Thymus (tissue), 11 donors: ENCODE measurements at regions not wholly inside any gene's neighbourhood (a gene's known extent, or its start where the extent isn't known, plus 50 kb on each side); places are given as distances from the start of the nearest gene placed in this dataset.

Experiments used
- DNase-seq, 9 donors: peaks; one replicate each; pipeline ENCODE4 v3.0.0-alpha.2; 2013; ENCODE audit warnings: low spot score in 9 of 9, low read depth in 6 of 9, missing footprints in 1 of 9
- H3K27ac ChIP-seq, 2 donors: one replicate each; pipeline ENCODE4 v1.5.1; 2013; ENCODE audit warnings: control low read depth in 1 of 2, low read depth in 1 of 2, low read length in 1 of 2, mild to moderate bottlenecking in 1 of 2, moderate library complexity in 1 of 2
- H3K27me3 ChIP-seq, 2 donors: one replicate each; pipeline ENCODE4 v1.5.1; 2013; ENCODE audit warnings: low read length in 1 of 2; ENCODE audit not compliant: control insufficient read depth in 2 of 2, insufficient read depth in 1 of 2
- H3K36me3 ChIP-seq, 2 donors: one replicate each; pipeline ENCODE4 v1.5.1; 2013; ENCODE audit warnings: low read length in 1 of 2, mild to moderate bottlenecking in 1 of 2, moderate library complexity in 1 of 2; ENCODE audit not compliant: control insufficient read depth in 2 of 2, insufficient read depth in 2 of 2
- H3K4me1 ChIP-seq, 2 donors: one replicate each; pipeline ENCODE4 v1.5.1; 2013; ENCODE audit warnings: low read length in 2 of 2; ENCODE audit not compliant: control insufficient read depth in 2 of 2, insufficient read depth in 2 of 2
- H3K4me3 ChIP-seq, 2 donors: one replicate each; pipeline ENCODE4 v1.5.1; 2013; ENCODE audit warnings: low read length in 2 of 2, control low read depth in 1 of 2, mild to moderate bottlenecking in 1 of 2
- H3K9me3 ChIP-seq, 2 donors: one replicate each; pipeline ENCODE4 v1.5.1; 2013; ENCODE audit warnings: low read length in 1 of 2, mild to moderate bottlenecking in 1 of 2; ENCODE audit not compliant: control insufficient read depth in 2 of 2, insufficient read depth in 1 of 2
- WGBS: extraction: QIAGEN DNeasy Blood & Tissue Kit; methylation state at CpG from one replicate; pipeline ENCODE4 v1.1.7; 2013; 5-methylcytosine and 5-hydroxymethylcytosine counted together
- donor health status: healthy.

DNA sequence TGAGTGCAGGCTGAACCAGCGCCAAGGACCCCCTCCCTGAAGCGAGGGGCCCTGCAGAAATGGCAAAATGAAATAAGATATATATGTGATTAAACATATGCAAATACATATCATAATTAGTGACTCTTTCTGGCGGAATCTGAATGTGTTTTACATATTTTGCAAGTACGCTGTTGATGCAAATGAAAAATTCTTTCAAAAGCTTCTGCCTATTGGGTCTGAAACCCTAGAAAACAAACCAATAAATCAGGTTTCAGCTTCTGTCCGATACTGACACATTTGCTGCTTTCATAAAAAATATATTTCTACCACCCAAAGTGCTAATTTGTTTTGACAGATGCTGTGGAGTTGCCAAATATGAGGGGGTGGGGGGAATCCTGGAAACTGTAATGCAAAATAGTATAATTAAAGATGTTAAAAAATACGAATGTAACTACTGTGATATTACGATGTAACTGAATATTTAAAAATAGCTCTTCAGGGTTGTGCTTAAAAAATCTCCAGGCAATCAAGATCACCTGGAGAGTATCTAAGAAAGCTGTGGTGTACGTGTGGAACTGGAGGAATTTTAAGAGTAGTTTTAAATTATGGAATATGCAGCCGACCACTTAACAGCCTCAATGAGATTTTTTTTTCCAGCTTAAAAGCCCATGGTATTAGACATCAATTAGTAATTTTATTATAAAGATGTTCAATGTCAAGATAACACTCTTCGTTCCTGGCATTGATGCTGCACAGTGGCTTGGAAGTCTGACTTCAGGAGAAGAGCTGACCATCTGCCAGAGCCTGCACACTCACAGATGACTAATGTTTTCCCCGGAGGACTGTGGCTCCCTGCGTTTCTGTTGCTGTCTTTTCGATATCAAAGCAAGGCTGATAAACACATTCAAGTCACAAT, 122.2 kb upstream of the RCN1 start:
- no peaks in the 10 kb centered on the region for H3K36me3 ChIP-seq
- H3K4me1 ChIP-seq = no peaks in the 10 kb centered on the region
- no peaks in the 10 kb centered on the region for H3K9me3 ChIP-seq
- no peak overlapping the region for H3K4me3 ChIP-seq
- no peaks in the 10 kb centered on the region for H3K27me3 ChIP-seq
- WGBS = 92% methylated on average over 13 of the region's 13 CpGs
- H3K27ac ChIP-seq = no peak overlapping the region
- no peak for DNase-seq

DNA sequence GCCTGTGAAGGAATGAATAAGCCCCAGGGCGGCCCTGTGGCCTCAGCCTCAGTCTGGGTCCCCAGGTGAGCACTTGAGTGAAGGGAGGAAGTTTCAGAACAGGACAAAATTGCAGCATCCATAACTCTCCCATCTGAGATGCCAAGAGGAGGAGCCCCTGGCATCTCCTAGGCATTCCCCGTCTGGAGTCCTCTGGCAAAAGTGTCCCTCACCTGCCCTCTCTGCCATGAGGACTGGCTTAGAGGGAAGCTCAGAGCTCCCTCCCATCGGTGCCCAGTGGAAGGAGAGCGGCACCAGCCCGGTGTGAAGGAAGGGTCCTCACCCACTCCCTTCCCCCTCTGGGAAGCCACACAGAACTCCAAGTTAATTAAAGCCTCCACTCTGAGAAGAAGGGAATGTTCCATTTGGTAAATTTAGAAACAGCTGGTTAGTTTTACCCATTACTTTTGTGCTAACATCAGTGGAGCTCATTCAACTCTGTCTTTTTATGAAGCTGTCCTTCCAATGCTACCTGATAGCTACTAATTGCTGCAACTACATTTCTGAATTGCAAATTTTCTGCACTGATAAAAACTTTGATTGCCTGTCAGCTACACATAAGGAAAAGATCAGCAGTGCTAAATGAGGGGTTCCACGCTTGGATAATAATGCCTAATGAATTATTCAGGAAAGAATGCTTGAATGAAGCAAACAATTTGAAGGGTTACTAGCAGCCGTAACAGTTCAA, 123.3 kb upstream of the RCN1 start:
- H3K4me1 ChIP-seq = no peaks in the 10 kb centered on the region
- 91% methylated on average over 7 of the region's 7 CpGs for WGBS
- no peak overlapping the region for H3K4me3 ChIP-seq
- H3K36me3 ChIP-seq = no peaks in the 10 kb centered on the region
- no peaks in the 10 kb centered on the region for H3K27me3 ChIP-seq
- no peaks in the 10 kb centered on the region for H3K9me3 ChIP-seq
- no peak for DNase-seq
- H3K27ac ChIP-seq = no peak overlapping the region

DNA sequence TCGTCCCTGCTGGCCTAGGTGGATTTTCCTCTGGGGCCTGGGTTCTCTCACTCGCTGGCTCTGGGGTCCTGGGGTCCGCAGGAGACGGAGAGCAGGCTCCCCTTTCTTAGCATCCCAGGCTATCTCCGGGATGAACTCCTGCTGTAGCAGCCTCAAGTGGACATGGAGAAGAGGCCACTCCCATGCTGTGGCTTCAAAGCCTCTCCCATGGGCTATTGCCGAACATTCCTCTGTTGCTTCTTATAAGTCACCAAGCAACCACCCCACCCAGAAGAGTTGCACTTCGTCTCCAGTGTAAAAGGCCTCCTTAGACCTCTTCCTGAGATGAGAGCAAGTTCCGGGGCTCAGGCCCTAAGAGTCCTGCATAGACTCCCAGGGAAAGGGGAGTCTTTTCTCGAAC, 124.0 kb upstream of the RCN1 start:
- H3K27ac ChIP-seq = no peak overlapping the region

DNA sequence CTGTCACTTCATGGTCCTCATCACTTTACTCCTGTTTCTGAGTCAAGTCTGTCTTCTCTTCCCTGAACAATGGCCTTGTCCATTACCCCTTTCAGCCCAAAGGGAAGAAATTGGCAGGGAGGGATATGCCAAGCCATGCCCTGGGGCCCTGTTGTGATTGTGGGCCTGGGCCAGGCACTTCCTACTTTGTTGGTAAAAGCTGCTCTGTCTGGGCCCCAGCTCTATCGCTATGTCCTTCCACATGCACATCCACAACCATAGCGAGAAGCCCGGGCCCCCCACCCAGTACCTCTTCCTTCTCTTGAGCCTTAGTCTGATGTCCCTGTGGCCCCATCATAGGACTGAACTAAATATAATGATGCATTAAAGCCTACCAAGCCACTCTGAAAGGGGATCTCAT, 126.7 kb upstream of the RCN1 start:
- no peak overlapping the region for H3K4me3 ChIP-seq
- H3K27me3 ChIP-seq = no peaks in the 10 kb centered on the region
- no peaks in the 10 kb centered on the region for H3K36me3 ChIP-seq
- no peak overlapping the region for H3K27ac ChIP-seq
- DNase-seq = no peak
- H3K4me1 ChIP-seq = no peaks in the 10 kb centered on the region
- no peaks in the 10 kb centered on the region for H3K9me3 ChIP-seq
- 64% methylated on average over 3 of the region's 3 CpGs for WGBS

More for the DNA sequence above, 124.0 kb upstream of the RCN1 start:
- no peak for DNase-seq
- WGBS = 89% methylated on average over 9 of the region's 9 CpGs
- Histone ChIP-seq H3K36me3 (no peaks in the 10 kb centered on the region), H3K27me3 (no peaks in the 10 kb centered on the region), H3K4me1 (no peaks in the 10 kb centered on the region), H3K4me3 (no peak overlapping the region), H3K9me3 (no peaks in the 10 kb centered on the region)

DNA sequence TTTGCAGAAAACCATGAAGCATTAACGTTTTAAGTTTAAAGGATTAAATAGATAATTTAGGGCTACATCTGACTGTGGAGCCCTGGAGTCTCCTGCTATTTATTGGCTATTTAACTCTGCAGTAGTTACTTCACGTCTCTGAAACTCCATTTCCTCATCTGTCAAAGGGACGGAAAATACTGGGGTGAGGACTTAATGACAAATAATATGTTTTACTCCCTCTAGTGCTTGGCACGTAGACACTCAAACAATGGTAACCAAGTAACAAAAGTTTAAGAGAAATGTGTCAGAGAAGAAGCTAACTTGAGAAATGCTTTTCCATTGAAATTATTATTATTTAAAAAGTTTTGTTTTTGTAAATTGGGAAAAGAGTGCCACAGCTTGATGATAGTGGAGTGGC, 130.7 kb upstream of the RCN1 start:
- H3K4me1 ChIP-seq = no peaks in the 10 kb centered on the region
- no peaks in the 10 kb centered on the region for H3K27me3 ChIP-seq
- no peak overlapping the region for H3K27ac ChIP-seq
- H3K36me3 ChIP-seq = no peaks in the 10 kb centered on the region
- no peak overlapping the region for H3K4me3 ChIP-seq
- no peak for DNase-seq
- WGBS = 90% methylated on average over 4 of the region's 4 CpGs
- no peaks in the 10 kb centered on the region for H3K9me3 ChIP-seq

DNA sequence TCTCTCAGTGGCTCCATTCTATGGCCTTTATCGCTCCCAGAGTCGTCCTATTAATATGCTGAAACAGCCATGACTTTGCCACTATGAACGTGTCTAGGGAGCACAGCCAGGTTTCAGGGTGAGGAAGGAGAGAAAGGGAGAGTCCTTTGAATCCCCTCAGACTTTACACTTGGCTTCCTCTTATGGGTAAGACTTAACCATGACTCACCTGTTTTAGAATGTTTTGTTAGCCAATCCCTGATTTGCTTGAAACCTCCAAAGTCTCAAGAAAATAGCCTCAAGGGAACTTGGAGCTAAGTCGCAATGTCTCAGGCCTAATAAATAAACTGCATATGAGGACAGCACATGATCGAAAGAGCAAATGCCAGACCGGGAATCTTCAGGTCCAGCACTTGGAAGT, 131.2 kb upstream of the RCN1 start:
- no peak overlapping the region for H3K4me3 ChIP-seq
- H3K9me3 ChIP-seq = no peaks in the 10 kb centered on the region
- 90% methylated on average over 6 of the region's 6 CpGs for WGBS
- no peak for DNase-seq
- H3K27me3 ChIP-seq = no peaks in the 10 kb centered on the region
- H3K27ac ChIP-seq = no peak overlapping the region
- H3K4me1 ChIP-seq = no peaks in the 10 kb centered on the region
- no peaks in the 10 kb centered on the region for H3K36me3 ChIP-seq

DNA sequence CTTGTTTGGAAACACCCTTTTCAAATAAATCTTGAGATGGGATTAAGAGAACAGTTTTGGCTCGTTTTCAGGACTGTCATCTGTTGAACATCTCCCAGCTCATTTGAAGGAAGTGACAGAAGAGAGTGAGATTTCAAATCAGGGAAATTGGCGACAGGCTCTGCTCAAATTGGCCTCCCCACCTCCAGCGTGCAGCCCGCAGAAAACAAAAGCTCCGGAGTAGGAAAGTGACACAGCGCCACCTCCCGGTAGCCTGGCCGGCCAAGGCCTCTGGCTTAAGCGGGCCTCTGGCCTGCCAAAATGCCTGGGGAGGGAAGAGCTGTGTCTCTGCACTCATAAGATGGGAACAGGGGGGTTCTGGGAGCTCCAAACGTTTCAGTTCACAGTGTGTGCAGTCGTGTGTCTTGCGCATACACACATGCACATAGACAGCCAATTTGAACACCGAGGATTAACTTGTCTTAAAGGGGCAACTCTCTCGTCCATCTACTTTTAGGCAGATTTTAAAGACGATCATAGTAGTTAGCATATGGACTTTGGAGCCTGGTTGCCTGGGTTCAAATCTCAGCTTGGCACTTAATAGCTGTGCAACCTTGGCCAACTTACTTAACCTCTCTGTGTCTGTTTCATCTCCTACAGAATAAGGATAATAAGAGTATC, 132.7 kb upstream of the RCN1 start:
- 38% methylated on average over 15 of the region's 15 CpGs for WGBS
- H3K27me3 ChIP-seq = no peaks in the 10 kb centered on the region
- H3K9me3 ChIP-seq = no peaks in the 10 kb centered on the region
- H3K36me3 ChIP-seq = no peaks in the 10 kb centered on the region
- no peaks in the 10 kb centered on the region for H3K4me1 ChIP-seq
- DNase-seq = peak in 7 of 9 donors; percentile 9 to 52 (median 20)
- no peak overlapping the region for H3K27ac ChIP-seq
- no peak overlapping the region for H3K4me3 ChIP-seq

DNA sequence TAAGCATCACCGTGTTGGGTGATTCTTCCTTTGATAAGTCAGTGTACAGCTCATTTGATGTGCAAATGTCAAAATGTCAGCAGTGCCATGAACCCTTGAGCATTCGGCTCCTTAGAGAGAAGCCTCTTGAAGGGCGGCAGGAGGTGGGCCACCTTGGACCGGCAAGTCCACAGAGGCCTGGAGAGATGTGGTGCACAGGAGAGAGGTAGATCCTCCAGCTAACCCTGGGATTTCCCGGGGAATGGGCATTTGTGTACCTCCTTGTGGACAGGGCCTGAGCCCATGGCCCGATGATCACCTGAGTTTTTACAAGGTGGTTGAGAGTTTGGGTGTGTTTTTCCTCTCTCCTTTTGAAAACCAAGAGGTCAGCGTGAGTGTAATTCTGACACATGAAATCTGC, 133.2 kb upstream of the RCN1 start:
- WGBS = 90% methylated on average over 7 of the region's 7 CpGs
- Histone ChIP-seq H3K9me3 (no peaks in the 10 kb centered on the region), H3K4me3 (no peak overlapping the region), H3K27me3 (no peaks in the 10 kb centered on the region), H3K36me3 (no peaks in the 10 kb centered on the region), H3K4me1 (no peaks in the 10 kb centered on the region), H3K27ac (no peak overlapping the region)
- DNase-seq = no peak

DNA sequence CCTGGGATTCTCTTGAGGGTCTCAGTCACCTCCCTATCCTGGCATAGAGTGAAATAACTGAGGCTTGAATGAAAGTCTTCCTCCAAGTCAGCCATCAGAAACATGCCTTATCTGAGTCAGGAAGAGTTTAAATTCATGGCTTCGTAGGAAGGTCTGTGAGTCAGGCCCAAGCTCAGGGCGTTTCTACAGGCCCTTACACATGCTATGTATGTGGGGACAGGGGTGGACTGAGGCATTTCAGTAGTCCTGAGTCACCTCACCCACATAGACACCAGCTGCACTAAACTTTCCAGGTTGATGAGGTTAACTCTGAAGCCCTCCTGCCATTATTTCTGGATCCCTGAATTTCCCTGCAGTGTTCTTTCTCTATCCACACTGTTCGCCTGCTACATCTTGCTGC, 134.6 kb upstream of the RCN1 start:
- Histone ChIP-seq H3K4me3 (no peak overlapping the region), H3K9me3 (no peaks in the 10 kb centered on the region), H3K27ac (no peak overlapping the region), H3K4me1 (no peaks in the 10 kb centered on the region), H3K36me3 (no peaks in the 10 kb centered on the region), H3K27me3 (no peaks in the 10 kb centered on the region)
- 91% methylated on average over 3 of the region's 3 CpGs for WGBS
- DNase-seq = no peak
